Adrenal gland (tissue), 5 donors: ENCODE measurements at regions not wholly inside any gene's neighbourhood (a gene's known extent, or its start where the extent isn't known, plus 50 kb on each side); places are given as distances from the start of the nearest gene placed in this dataset.

Experiments
- POLR2A ChIP-seq, 2 donors: fragments of 450-650 bp; IDR thresholded peaks; one replicate each; pipeline ENCODE4 v1.6.1; 2017; ENCODE audit warnings: antibody characterized with exemption in 2 of 2, mild to moderate bottlenecking in 2 of 2, moderate library complexity in 1 of 2
- TF ChIP-seq, protein P1 (sequence below), 6 experiments: fragments of 450-650 bp in 4 of 6; fragments of 200-600 bp in 2 of 6; sonication (generic) in 1 of 6; IDR thresholded peaks; 1 replicate in 5 of 6; 2 replicates in 1 of 6; pipeline versions ENCODE4 v1.5.1 to v1.8.0; 2016 to 2021; ENCODE audit warnings: antibody characterized with exemption in 6 of 6, mild to moderate bottlenecking in 2 of 6, moderate library complexity in 1 of 6
- donor health status: DM: no; HTN: no; CAD: no.

DNA sequence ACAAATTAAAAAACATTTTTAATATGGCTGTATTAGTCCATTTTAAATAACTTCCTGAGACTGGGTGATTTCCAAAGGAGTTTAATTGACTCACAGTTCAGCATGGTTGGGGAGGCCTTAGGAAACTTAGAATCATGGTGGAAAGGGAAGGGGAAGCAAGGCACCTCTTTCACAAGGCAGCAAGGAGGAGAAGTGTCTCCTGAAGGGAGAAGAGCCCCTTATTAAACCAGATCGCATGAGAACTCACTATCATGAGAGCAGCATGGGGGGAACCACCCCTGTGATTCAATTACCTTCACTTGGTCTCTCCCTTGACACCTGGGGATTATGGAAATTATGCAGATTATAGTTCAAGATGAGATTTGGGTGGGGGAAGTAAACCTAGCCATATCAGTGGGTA is 488.6 kb downstream of the ETS1 start:
- TF ChIP-seq, protein P1, sequence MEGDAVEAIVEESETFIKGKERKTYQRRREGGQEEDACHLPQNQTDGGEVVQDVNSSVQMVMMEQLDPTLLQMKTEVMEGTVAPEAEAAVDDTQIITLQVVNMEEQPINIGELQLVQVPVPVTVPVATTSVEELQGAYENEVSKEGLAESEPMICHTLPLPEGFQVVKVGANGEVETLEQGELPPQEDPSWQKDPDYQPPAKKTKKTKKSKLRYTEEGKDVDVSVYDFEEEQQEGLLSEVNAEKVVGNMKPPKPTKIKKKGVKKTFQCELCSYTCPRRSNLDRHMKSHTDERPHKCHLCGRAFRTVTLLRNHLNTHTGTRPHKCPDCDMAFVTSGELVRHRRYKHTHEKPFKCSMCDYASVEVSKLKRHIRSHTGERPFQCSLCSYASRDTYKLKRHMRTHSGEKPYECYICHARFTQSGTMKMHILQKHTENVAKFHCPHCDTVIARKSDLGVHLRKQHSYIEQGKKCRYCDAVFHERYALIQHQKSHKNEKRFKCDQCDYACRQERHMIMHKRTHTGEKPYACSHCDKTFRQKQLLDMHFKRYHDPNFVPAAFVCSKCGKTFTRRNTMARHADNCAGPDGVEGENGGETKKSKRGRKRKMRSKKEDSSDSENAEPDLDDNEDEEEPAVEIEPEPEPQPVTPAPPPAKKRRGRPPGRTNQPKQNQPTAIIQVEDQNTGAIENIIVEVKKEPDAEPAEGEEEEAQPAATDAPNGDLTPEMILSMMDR (IDR thresholded peaks at IDR 0.05), result no peak
- TF ChIP-seq POLR2A (IDR thresholded peaks at IDR 0.05), result no peak
